ENCODE measurements at regions not wholly inside any gene's neighbourhood (a gene's known extent, or its start where the extent isn't known, plus 50 kb on each side); places are given as distances from the start of the nearest gene placed in this dataset.
"Not testable (repeated sequence)": the region's sequence is repeated elsewhere in the genome, so short reads cannot be mapped to it uniquely, and the experiment has no call there.

GRCh38 chr2:595141-595815, 81.9 kb downstream of the TMEM18 start:
- no peak for DNase-seq (ENCODE audit: low read depth)

DNA sequence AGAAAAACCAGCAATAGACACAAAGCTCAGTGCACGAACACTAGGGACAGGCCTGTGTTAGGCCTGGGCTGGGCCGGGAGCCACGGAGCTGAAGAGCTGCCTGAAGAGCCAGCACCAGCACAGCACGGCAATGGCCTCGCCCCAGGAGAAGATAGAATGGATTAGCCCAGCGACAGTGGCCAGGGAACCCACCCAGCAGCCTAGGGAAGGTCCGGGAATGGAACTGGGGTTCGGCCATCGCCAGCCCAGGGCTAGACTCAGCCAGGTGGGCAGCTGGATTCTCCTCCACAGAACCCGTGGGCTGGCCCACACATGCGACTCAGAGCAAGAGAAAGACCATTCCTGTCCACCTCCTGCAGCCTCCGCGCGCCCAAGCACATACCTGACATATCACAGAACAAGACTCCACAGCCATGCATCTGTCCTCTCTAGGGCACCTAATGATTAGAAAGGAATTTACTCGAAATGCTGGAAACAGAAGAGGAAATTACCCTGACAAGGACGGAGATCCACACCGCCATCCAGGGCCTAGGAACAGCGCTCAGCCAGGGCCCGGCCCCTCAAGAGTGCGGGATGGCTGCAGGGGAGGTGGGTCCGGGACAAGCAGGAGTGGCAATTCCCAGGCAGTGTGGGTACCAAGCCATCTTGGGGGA, 82.8 kb downstream of the TMEM18 start:
- DNase-seq (ENCODE audit: low read depth), result no peak

- DNase-seq (ENCODE audit: low read depth), result no peak
These were observed 83.7 kb downstream of the TMEM18 start for GRCh38 chr2:593356-594026.

DNA sequence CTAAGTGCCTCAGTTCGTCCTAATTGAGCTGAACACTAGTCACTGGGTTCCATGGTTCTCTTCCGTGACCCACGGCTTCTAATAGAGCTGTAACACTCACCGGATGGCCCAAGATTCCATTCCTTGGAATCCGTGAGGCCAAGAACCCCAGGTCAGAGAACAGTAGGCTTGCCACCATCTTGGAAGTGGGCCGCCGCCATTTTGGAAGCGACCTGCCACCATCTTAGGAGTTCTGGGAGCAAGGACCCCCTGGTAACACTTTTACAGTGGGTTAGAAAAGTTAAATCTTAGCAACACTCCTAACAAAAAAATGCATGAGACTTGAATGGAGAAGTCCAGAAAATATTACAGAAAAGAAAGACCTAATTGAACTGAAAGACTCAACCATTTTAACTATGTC, 84.5 kb downstream of the TMEM18 start:
- DNase-seq (ENCODE audit: low read depth), result no peak

- DNase-seq (ENCODE audit: low read depth), result no peak
These were observed 86.7 kb downstream of the TMEM18 start for GRCh38 chr2:590214-591175.

GRCh38 chr2:589281-590130, 87.7 kb downstream of the TMEM18 start:
- DNase-seq (ENCODE audit: low read depth), result no peak

GRCh38 chr2:588074-588645, 89.0 kb downstream of the TMEM18 start:
- no peak for DNase-seq (ENCODE audit: low read depth)

DNA sequence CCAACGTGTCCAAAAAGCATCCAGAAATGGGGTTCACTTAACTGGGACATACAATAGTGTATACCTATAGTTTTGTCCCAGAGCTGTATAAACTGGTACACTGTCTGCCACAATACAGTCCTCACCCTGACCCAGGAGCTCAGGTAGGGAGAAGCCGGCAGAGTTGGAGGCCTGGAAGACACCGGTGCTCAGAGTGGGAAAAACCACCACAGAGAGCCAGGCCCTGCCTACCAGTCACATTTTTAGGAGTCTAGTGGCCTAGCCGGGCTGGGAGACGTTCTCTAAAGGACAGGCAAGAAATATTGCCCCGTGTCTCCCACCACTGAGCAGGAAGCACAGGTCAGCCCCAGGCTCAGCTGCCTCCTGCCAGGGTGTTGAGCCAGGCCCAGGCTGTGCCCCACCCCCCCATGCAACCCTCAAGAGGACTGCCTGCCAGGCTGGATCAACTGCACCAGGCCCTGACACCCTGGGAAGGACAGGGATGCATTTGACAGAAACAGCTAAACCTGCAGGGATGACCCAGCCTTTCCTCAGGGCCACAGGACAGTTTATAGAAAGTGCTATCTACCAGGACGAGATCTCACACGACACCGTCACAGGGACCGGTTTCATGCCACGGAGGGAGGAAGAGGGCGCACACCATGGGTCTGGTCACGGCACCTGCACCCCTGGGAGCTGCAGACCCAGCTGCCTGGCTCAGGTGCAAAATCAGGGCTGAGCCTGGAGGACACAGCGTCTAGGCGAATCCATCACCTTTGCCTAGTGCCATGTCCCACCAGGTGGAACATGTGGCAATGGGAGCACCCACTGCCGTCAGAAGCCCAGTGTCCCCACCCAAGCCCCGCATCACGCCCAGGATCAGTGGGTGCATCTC, 89.9 kb downstream of the TMEM18 start:
- DNase-seq (ENCODE audit: low read depth), result no peak

DNA sequence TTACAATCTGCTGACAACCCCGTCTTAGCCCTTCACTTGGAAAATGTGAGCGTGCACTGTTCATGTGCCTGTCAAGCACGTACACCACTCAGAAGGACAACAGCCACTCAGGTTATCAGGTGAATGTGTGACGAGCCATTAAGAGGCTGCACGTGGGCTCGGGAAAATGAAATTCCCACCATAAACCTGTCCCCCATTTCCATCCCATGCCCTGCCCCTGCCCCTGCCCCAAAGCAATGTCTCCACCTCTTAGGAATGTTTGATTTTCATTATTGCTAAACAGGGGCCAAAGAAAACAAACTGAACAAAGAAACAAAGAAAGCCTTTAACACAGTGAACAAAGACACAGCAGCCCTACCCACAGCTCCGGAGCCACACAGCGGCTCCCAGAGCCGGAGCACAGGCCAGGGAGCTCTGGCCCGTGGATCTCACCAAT, 90.5 kb downstream of the TMEM18 start:
- no peak for DNase-seq (ENCODE audit: low read depth)

DNA sequence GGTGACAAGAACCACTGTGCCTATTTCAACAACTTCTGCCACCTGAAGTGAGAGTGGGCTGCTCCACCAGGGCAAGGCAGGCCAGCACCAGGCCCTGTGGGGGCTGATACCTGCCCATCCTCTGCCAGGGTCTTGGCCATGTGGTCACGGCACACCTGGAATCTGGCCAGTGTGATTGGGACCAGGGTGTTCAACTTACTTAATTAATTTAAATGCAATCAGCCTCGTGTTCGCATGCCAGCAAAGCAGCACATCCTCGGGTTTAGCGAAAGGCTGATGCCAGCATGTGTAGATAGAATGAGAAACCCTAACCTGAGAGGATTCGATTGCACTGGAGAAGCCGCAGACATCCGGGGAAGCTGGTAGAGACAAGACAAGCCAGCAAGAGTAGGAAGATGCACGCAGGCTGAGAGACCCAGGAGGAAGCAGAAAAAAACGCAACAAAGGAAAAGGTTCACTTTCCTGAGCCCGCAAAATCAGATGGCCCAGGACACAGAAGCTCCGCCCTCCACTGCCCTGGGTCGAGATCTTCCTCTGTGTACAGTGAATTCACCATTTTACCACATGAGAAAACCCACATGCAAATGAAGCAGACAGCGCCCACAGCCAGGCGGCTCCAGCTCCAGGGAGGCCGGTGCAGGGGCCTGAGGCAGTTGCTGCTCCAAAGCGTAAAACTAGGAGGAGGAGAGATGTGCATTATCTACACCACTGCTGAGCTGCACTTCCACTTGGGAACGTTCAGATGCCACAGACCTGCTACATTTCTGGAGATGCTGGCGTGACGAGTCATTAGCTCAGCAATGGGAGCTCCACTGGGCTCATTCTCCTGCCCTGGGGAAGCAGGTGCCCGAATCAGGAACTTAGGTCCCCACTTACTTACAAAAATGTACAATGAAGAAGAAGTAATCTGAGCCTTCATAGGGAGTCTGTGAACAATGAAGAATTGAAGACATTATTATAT, 92.1 kb downstream of the TMEM18 start:
- peak; percentile 21 for DNase-seq (ENCODE audit: low read depth)

GRCh38 chr2:583666-584065, 93.5 kb downstream of the TMEM18 start:
- no peak for DNase-seq (ENCODE audit: low read depth)

DNA sequence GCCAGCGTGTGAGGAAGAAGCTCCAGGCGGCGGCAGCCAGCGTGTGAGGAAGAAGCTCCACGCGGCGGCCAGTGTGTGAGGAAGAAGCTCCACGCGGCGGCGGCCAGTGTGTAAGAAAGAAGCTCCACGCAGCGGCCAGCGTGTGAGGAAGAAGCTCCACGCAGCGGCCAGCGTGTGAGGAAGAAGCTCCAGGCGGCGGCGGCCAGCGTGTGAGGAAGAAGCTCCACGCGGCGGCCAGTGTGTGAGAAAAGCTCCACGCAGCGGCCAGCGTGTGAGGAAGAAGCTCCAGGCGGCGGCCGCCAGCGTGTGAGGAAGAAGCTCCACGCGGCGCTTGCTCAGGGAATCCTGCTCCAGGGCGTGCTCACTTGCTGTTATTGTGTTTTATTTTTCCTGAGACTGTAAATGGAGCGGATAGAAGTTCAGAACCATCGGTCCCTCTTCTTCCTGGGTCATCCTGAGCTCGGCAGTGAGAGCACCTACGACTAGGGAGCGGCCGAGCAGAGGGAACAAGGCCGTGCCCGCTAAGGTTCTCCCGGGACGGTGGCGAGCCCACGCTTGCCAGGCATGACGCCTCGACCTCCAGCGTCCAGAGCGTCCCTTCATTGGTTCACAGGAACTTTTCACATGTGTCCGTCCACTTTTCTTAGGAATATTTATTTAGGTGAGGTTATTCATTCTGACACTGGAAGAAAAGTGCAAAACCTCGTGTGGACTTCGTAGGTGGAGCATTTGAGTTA, 94.2 kb downstream of the TMEM18 start:
- DNase-seq (ENCODE audit: low read depth), result no peak

GRCh38 chr2:582289-582688, 94.9 kb downstream of the TMEM18 start:
- DNase-seq (ENCODE audit: low read depth), result not testable (repeated sequence)

GRCh38 chr2:579961-580360, 97.2 kb downstream of the TMEM18 start:
- DNase-seq (ENCODE audit: low read depth), result no peak

DNA sequence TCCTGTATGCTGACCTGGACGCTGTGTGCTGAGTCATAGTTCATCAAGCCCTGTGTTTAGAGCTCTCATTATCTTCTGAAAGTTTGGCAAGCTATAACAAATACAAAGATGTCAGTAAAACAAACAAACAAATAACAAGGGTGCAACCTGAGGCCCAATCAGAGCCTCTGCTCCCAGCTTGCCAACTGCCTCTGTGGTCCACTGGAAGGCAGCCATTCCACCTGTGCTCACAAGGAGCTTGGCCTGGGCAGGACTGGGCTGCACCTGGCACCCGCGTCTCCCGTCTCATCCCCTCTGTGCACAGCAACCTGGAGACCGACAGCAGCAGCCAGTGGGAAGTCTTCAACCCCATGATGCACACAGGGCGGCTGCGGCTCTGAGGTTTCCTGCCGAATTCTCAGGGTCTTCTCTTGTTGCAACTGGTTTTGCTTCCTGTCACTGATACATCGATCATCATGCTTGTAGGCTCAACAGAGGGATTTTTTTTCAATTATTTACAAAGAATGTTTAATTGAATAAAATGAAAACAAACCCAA, 97.8 kb downstream of the TMEM18 start:
- DNase-seq (ENCODE audit: low read depth), result no peak

- DNase-seq (ENCODE audit: low read depth), result no peak
These were observed 100.9 kb downstream of the TMEM18 start for GRCh38 chr2:576292-576691.

DNA sequence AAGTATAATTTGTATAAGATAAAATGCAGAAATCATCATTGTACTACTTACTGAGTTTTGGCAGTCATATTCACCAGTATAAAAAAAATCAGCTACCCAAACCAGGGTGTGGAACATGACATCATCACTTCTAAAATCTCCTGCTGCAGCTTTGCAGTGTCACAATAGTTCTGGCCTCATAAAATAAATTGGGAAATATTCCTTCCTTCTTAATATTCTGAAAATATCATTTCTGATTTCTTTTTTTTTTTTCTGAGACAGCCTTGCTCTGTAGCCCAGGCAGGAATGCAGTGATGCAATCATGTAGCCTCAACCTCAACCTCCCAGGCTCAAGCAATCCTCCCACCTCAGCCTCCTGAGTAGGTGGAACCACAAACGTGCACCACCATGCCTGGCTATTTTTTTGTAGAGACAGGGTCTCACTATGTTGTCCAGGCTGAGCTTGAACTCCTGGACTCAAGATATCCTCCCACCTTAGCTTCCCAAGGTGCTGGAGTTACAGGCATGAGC, 101.4 kb downstream of the TMEM18 start:
- no peak for DNase-seq (ENCODE audit: low read depth)
